GM21737 (cell line): ENCODE measurements at regions not wholly inside any gene's neighbourhood (a gene's known extent, or its start where the extent isn't known, plus 50 kb on each side); places are given as distances from the start of the nearest gene placed in this dataset.

ENCODE experiments used
- ATAC-seq: cut with Tn5 transposase; IDR thresholded peaks from one replicate; pipeline ENCODE4 v1.9.1; 2021; ENCODE audit warnings: mild to moderate bottlenecking, moderate library complexity; ENCODE audit not compliant: unreplicated experiment

DNA sequence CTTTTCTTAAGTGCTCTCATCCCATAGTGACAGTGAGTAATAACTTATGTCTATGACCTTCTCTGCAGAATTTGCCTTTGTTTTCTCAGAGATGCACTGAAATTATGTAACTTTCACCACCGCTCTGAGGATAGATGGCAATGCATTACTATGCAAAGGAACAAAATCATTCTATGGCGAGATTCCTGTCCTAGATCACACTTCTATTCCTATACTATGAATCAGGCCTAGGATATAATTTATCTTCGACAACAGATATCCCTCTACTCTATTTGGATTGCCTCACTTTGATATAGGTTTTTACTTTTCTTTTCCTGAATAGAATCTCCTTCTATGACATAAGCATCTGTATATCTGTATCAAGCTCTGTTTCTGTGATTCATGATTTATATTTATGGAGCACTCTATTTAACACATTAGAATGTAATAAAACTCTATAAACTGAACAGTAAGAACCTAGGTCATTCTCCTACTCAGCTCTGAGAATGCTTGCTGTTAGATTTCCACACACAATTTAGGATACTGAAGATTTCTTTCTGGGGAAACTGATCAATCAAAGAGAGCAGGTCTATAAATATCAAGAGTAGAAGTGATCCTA, 1082.3 kb upstream of the ADGRL3 start:
- no peak for ATAC-seq

DNA sequence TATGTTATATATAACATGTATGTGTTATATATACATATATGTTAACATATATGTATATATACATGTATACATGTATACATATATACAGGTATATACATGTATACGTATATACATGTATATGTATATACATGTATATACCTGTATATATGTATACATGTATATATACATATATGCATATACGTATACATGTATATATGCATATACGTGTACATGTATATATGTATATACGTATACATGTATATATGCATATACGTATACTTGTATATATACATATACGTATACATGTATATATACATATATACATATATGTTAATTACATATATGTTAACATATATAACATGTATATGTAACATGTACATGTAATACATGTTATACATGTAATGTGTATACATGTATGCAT, 1077.3 kb upstream of the ADGRL3 start:
- ATAC-seq, result no peak

DNA sequence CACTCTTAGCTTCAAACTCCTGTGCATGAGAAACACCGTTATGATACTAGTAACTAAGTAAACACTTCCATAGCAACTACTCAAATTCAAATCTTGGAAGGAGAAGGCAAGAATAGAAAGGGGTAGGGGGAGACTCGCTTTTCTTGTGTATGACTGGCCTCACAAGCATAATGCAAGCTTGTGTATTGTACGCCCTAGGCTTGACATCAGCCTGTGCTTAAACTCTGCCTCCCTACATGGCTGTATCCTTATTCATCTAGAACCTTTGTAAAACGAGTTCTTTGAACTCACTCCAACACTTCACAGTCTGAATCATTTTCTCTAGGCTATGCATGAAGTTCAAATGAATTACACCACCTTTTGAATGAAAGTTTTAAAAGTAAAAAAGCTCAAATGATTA, 1071.2 kb upstream of the ADGRL3 start:
- ATAC-seq, result no peak

DNA sequence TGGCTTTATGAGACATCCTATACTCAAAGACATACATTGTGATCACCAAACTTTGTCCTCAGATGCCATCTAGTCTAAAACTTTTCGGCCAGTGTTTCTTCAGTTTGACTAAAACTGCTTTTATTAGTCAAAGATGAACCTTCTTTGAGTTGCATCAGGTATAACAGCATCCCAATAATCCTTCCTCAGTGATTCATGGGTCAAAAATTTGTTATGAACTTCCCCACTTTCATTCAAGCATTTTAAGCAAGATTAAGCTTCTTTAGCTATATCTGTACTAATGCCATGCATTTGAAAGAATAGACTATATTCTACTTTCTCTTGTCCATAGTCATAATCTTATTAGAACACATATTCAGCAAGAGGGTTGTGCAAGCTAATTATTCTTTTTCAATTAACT, 1070.4 kb upstream of the ADGRL3 start:
- ATAC-seq, result no peak

DNA sequence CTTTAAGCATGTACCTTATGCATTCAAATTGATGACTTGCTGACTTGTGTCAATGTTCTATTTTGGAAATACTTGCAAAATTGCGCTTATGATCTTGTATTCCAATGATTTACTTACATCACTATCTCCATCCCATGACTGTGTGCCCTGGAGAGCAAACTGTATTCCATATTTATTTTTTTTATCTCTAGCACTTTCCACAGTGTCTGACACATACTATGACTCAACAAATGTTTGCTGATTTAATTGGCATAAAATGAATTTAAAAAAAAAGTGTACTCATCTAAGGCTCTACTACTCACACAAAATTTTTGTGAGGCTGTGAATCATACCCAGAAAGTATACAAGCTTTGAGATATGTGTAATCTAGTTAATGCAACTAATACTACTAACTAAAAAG, 1066.8 kb upstream of the ADGRL3 start:
- no peak for ATAC-seq

DNA sequence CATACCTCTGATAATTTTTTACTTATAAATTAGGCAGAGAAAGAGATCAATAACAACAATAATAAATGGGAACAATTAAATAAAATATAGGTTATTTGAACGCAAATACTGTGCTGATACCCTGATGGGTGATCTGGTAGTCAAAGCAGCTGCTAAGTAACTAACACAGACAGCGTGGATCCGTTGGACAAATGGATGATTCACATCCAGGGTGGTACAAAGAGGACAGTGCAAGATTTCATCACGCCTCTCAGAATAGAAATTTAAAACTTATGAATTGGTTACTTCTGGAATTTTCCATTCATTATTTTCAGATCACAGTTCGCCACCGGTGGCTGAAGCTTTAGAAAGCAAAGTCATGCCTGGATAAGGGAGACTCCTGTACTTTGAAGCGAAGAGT, 1066.0 kb upstream of the ADGRL3 start:
- ATAC-seq, result no peak

DNA sequence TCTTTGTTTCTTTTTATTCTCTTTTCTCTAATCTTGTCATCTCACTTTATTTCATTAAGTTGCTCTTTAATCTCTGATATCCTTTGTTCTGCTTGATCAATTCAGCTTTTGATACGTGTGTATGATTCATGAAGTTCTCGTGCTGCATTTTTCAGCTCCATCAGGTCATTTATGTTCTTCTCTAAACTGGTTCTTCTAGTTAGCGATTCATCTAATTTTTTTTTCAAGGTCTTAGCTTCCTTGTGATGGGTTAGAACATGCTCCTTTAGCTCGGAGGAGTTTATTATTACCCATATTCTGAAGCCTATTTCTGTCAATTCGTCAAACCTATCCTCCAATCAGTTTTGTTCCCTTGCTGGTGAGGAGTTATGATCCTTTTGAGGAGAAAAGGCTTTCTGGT, 1045.0 kb upstream of the ADGRL3 start:
- no peak for ATAC-seq

DNA sequence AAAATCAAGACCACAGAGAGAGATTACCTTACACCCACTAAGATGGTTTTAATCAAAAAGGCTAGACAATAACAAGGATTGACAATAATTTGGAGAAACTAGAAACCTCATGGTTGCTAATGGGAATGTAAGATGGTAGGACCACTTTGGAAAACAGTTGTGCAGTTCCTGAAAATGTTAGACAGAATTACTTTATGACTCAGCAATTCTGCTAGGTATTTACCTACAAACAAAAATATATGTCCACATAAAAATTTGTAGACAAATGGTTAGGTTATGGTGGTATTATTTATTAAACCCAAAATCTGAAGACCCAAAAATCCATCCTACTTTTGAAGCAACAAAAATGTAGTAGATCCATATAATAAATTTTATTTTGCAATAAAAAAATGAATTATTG, 1027.0 kb upstream of the ADGRL3 start:
- ATAC-seq, result no peak

DNA sequence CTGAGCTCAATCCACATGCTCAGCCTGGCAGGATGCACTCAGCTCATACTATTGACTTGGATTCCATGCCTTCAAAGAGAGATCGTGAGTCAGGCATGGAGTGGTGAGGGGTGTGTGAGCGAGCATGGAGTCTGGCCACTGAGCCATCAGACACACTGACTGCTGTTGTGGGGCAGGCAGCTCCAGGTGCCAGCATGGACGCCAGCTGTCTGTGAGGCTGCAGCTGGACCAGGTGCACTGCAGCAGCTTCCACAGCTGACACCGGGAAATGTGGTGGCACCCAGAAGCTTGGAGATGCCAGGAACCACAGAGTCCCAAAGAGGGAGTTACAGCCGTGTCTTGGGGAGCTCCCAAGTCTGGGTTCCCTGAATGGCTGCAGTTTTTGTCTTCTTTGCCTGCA, 1026.4 kb upstream of the ADGRL3 start:
- no peak for ATAC-seq

DNA sequence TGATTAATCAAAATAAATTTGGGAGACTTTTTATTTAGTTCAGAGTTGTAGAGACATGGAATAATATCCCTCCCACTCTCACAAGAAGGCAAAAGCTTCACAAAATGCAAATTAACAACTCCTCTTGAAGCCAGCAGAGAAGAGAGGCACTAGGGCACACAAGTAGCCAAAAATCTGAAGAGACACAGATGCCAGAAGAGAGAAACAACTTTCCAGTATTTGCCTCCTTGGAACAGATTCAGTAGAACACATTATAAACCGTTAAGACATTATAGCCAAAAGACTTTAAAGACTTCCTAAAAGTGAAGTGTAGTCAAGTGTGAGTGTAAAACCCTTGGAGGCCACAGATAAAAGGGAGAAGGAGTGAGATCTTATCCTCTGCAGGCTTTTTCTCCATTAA, 1024.9 kb upstream of the ADGRL3 start:
- no peak for ATAC-seq

DNA sequence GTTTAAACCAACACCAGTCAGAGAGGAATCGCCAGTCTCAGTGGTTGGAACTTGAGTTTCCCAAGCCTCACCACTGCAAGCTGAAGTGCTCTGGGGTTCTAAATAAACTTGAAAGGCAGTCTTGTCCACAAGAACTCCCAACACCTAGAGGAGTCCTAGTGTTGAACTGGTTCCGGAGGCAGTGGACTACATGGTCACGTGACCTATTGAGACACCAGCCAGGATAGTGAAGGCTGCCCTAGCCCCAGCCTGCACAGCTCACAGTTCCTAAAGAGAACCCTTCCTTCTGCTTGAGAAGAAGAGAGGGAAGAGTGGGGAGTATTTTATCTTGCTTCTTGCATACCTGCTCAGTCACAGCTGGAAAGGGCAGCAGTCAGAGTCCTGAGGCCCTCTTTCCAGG, 1012.7 kb upstream of the ADGRL3 start:
- no peak for ATAC-seq

DNA sequence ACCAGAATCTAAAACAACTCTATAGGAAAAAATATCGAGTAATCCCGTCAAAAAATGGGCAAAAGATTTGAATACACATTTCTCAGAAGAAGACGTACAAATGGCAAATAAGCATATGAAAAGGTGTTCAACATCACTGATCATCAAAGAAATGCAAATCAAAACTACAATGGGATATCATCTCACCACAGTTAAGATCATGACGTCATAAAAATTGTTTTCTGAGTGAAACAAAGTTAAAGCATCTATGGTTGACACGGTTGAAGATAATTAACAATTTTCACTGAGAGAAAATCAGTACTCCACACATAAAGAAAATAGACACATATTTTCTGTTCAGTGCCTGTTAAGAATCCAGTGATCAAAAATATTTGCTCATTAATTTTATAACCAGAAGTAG, 1010.8 kb upstream of the ADGRL3 start:
- ATAC-seq, result no peak

DNA sequence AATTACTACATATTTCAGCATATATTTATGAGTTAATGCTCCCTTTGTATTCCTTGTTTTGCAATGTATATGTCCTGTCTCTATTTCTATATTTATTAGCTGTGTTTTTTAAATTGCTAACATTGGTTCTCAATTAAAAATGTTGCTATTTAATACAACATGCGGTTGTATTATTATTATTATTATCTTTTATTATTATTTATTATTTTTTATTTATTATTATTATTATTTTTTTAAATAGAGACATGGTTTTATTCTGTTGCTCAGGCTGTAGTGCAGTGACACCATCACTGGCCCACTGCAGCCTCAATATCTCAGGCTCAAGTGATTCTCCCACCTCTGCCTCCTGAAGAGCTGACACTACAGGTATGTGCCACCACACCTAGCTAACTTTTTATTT, 1005.9 kb upstream of the ADGRL3 start:
- no peak for ATAC-seq

DNA sequence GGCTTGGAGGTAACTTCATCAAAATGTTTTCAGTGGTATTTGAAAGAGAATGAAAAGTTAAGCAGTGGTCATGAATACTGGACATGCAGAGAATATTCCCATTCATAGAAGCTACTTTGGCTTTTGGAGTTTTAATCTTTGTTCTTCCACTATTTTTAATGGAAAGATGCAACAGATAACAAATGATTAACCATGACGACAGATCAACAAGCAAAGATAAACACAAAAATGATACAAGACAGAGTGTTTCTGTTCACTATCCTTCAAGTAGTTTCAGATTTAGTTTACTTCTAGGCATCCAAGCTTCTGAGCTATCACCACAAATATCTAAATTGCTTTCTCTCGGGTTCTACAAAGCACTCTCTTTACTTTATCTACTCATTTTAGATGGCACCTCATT, 1004.9 kb upstream of the ADGRL3 start:
- ATAC-seq, result no peak

DNA sequence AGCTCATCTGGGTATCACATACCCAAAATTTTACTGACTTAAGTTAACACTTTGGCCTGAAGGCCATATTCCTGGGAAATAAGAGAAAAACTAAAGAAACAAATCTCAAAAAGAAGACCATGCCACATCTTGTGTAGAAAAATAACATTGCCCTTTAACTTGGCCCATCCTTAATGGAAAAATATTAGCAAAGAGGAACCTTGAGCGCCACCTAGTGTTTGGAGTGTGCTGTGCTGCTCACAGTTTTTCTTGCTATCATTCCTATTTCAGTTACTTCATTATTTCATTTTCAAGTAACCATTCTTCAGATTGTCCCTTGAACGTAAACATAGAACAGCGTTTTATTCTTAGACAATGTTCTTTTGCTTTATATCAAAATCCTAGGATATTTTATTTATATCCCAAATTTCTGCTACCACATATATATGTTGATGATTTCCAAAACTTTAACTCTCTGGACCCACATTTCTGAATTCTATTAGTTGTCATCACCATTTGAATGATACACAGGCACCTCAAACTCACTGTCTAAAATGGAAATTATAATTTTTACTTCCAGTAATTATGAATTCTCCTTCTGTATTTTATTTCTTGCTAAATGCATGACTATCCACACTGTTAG, 999.0 kb upstream of the ADGRL3 start:
- peak; percentile 82 for ATAC-seq

DNA sequence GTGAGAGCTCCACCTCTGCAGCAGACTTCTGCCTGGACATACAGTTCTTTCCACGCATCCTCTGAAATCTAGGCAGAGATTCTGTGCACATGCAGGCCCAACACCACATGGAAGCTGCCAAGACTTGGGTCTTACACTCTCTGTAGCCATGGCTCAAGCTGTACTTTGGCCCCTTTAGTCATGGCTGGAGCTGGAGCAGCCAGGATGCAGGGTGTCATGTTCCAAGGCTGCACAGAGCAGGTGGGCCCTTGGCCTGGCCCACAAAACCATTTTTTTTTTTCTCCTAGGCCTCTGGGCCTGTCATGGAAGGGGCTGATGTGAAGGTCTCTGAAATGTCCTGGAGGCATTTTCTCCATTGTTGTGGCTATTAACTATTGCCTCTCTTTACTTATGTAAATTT, 990.5 kb upstream of the ADGRL3 start:
- ATAC-seq, result no peak

DNA sequence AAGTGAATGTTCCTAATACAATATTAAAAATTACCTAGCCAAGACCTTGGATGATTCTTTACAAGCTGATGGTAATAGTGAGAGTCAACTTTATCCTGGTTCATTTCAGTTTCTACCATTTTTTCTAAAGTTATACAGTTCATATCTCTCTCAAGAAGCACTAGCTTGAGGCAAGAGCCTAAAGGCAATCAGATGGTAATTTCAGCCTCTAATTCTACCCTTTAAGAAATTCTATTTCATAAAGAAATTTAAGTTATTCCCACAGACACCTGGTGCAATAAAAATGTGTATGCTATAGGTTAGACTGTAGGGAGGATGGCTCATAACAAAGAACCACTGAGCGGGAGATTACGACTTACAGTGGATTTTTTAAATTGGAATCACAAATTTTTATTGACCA, 984.2 kb upstream of the ADGRL3 start:
- no peak for ATAC-seq

DNA sequence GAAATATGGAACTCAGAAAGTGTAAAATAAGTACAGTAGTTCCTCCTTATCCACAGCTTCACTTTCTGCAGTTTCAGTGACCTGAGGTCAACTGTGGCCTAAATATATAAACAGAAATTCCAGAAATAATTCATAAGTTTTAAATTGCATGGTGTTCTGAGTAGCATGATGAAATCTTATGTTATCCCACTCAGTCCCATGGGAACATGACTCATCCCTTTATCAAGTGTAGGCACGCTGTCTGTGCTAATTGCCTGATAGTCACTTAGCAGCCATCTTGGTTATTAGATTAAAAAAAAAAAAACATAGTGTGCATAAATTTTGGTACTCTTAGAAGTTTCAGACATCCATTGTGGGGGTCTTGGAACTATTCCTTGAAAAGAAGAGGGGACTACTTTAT, 983.4 kb upstream of the ADGRL3 start:
- ATAC-seq, result no peak

DNA sequence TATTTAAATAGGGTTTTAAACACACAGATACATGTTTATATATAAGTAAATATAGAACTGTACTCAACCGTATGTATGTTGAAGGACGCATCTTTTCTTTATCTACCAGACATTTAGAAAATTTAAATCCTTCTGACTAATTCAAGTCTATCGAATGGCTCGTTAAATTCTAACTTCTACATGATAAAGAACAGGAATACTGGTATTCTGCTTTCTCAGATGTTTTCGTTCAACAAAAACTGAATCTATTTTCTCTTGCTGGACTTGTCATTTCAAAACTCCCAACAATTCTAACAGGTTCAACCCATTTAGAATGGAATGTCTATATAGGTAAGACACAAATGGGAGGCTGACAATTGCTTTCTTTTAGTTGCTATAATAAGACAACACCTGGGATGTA, 978.3 kb upstream of the ADGRL3 start:
- no peak for ATAC-seq

DNA sequence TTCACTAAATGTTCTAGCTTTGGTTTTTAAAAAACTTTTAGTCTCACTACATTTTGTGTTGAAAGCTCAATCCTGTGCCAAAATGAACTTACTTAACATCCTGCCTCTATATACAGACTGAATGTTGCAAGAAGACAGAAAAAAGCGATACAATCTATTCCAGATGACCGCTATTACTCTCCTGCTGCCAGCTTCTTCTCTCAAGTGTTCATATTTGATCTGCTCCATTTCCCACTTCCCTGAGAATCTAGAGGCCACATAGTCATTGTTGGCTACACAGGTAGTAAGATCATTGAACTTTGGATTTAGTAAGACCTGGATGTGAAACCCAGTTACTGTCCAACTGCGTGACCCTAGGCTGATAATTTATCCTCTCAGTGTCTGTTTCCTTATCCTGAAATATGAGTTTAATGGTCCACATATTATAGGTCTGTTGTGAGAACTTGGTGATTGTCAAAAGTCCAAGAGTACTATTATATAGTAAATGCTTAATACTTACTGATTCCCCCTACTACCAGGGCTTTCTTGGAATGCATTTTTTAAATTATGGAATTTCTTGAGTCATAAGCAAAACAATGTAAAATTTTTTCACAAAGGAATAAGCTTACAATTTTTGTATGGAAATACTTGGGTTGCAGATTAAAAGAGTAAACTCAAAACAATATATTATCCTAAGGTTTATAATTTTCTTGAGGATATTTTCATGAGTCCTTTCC, 976.8 kb upstream of the ADGRL3 start:
- no peak for ATAC-seq

DNA sequence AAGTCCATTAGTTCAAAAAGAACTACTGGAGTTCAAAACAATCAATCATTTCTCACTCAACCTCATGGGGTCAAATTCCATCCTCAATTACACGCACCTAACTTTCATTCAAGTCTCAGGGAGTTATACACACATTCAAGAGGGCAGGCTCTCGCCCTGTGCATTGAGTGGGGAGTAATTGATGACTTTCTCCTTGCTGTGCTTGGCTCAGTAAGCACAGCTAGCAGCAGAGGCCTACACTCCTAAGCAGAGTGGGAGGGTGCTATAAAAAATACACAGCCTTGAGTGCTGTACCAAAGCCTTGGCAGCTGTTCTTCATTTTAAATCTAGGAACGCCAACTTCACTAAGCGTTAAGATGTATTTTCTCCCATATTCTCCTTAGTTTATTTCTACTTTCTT, 958.3 kb upstream of the ADGRL3 start:
- ATAC-seq, result no peak

DNA sequence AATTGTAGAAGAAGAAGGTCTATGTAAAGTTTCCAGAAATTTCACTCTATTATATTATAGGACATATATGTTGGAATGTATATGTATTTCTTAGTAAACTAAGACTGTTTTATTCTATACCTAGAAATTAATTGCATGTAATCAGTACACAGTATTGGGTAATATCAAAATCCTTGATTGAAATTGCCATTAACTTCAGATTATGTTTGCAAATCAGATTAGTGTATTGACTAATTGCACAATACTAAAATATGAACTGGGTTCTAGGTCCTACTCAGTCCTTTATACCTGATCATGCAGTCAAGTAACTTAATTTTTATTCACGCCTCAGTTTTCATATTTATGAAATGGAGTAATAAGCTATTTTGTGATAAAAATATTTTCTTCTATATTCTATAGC, 950.3 kb upstream of the ADGRL3 start:
- ATAC-seq, result no peak

DNA sequence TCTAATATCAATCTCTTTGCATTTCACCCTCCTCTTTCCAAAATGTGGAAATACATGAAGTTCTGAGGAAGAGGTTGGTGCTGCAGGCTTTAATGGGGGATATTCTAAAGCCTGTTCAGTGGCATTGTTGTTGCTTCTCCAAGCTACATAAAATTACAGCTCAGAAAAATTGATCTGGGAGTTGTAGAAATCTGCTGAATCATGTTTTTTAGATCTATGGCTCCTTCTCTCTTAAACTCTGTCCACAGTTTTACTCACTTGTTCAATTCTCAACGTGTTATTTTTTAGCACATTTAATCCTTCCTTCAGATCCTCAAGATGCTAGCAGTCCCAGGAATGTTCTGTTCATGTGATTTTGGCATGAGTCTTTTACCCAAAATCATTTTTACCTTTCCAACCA, 949.5 kb upstream of the ADGRL3 start:
- ATAC-seq, result no peak
